GM12872 (cell line): ENCODE measurements at regions not wholly inside any gene's neighbourhood (a gene's known extent, or its start where the extent isn't known, plus 50 kb on each side); places are given as distances from the start of the nearest gene placed in this dataset.

ENCODE experiments used
- CTCF ChIP-seq: IDR thresholded peaks from 3 replicates; pipeline ENCODE4 v1.5.1; 2011; ENCODE audit warnings: low read depth, mild to moderate bottlenecking, low read length, moderate library complexity; ENCODE audit not compliant: insufficient read depth

- no peak for TF ChIP-seq CTCF
These were observed 63.0 kb upstream of the POLG start for GRCh38 chr15:89397653-89398023.

- TF ChIP-seq CTCF, result no peak
These were observed 62.4 kb upstream of the POLG start for GRCh38 chr15:89396723-89397652.

GRCh38 chr15:89395996-89396395 is 61.4 kb upstream of the POLG start:
- TF ChIP-seq CTCF, result no peak

- TF ChIP-seq CTCF, result no peak
These were observed 60.8 kb upstream of the POLG start for GRCh38 chr15:89395461-89395871.

- TF ChIP-seq CTCF, result no peak
These were observed 60.4 kb upstream of the POLG start for GRCh38 chr15:89395031-89395430.

- no peak for TF ChIP-seq CTCF
These were observed 58.4 kb upstream of the POLG start for GRCh38 chr15:89393056-89393455.

- TF ChIP-seq CTCF, result no peak
These were observed 57.1 kb upstream of the POLG start for GRCh38 chr15:89391685-89392257.
